DND-41 (cell line): ENCODE measurements at regions not wholly inside any gene's neighbourhood (a gene's known extent, or its start where the extent isn't known, plus 50 kb on each side); places are given as distances from the start of the nearest gene placed in this dataset.

Experiments used
- ATAC-seq: fragments of 200-7000 bp; cut with Tn5 transposase; 3 replicates; pipeline ENCODE4 v1.9.1; 2021; ENCODE audit warnings: low read depth; ENCODE audit not compliant: insufficient read depth
- DNase-seq: peaks from one replicate; pipeline ENCODE4 v3.0.0-alpha.2; 2020
- H2AFZ ChIP-seq: 2 replicates; pipeline ENCODE4 v1.6.0; 2012; ENCODE audit warnings: low read depth, low read length
- H3K27ac ChIP-seq: 2 replicates; pipeline ENCODE4 v1.5.1; 2012; ENCODE audit warnings: low read length, inconsistent platforms
- H3K27me3 ChIP-seq: fragments of 200-600 bp; sonication (generic); 2 replicates; pipeline ENCODE4 v1.6.0; 2012; ENCODE audit warnings: low read length, mild to moderate bottlenecking, inconsistent platforms; ENCODE audit not compliant: insufficient read depth, poor library complexity
- H3K36me3 ChIP-seq: 2 replicates; pipeline ENCODE4 v1.5.1; 2012; ENCODE audit warnings: low read length, inconsistent platforms; ENCODE audit not compliant: insufficient read depth
- H3K4me1 ChIP-seq: 2 replicates; pipeline ENCODE4 v1.5.1; 2012; ENCODE audit warnings: mild to moderate bottlenecking, low read length; ENCODE audit not compliant: insufficient read depth
- H3K4me2 ChIP-seq: 2 replicates; pipeline ENCODE4 v1.6.0; 2012; ENCODE audit warnings: mild to moderate bottlenecking, moderate library complexity, low read length, inconsistent platforms; ENCODE audit not compliant: insufficient read depth
- H3K4me3 ChIP-seq, 2 experiments: fragments of 200-600 bp in 1 of 2; shearing (Covaris generic) in 1 of 2; 2 replicates each; pipeline ENCODE4 v1.5.1; 2012 to 2016; ENCODE audit warnings: inconsistent platforms in 2 of 2, low read length in 2 of 2, mild to moderate bottlenecking in 2 of 2, low read depth in 1 of 2, moderate library complexity in 1 of 2
- H3K79me2 ChIP-seq: 2 replicates; pipeline ENCODE4 v1.6.0; 2012; ENCODE audit warnings: low read length, inconsistent platforms; ENCODE audit not compliant: insufficient read depth
- H3K9ac ChIP-seq: 2 replicates; pipeline ENCODE4 v1.6.0; 2012; ENCODE audit warnings: low read depth, mild to moderate bottlenecking, inconsistent platforms, low read length, moderate library complexity
- H3K9me3 ChIP-seq: 2 replicates; pipeline ENCODE4 v1.5.1; 2012; ENCODE audit warnings: low read length, moderate library complexity, mild to moderate bottlenecking, inconsistent platforms; ENCODE audit not compliant: insufficient read depth, severe bottlenecking
- H4K20me1 ChIP-seq: 2 replicates; pipeline ENCODE4 v1.6.0; 2012; ENCODE audit warnings: low read length; ENCODE audit not compliant: insufficient read depth
- CTCF ChIP-seq: IDR thresholded peaks from 2 replicates; pipeline ENCODE4 v1.5.1; 2012; ENCODE audit warnings: borderline replicate concordance, low read length, moderate library complexity, mild to moderate bottlenecking; ENCODE audit not compliant: poor library complexity, severe bottlenecking; ENCODE audit errors: extremely low read depth
- EZH2 ChIP-seq: IDR thresholded peaks from 3 replicates; pipeline ENCODE4 v1.6.1; 2012; ENCODE audit warnings: borderline replicate concordance, low read depth, mild to moderate bottlenecking, moderate library complexity, low read length, inconsistent platforms; ENCODE audit not compliant: severe bottlenecking

- H3K9ac ChIP-seq, result no peak overlapping the region
- H2AFZ ChIP-seq, result no peak overlapping the region
- peaks cover 14% of the 10 kb centered on the region for H3K27me3 ChIP-seq
- H3K4me3 ChIP-seq, result no peak overlapping the region
- no peaks in the 10 kb centered on the region for H3K4me1 ChIP-seq
- TF ChIP-seq EZH2, result no peak
- TF ChIP-seq CTCF, result no peak
- no peak overlapping the region for H3K4me2 ChIP-seq
- DNase-seq (no peak), ATAC-seq (no peak)
- H3K27ac ChIP-seq, result no peak overlapping the region
- H4K20me1 ChIP-seq, result no peaks in the 10 kb centered on the region
- no peaks in the 10 kb centered on the region for H3K36me3 ChIP-seq
- H3K9me3 ChIP-seq, result no peaks in the 10 kb centered on the region
- no peaks in the 10 kb centered on the region for H3K79me2 ChIP-seq
Measured at GRCh38 chr14:96662116-96662970, 134.8 kb upstream of the VRK1 start.

- Histone ChIP-seq H3K27me3 (peaks cover 14% of the 10 kb centered on the region), H3K9me3 (no peaks in the 10 kb centered on the region), H3K4me3 (no peak overlapping the region), H3K9ac (no peak overlapping the region), H3K27ac (no peak overlapping the region), H3K4me2 (no peak overlapping the region), H2AFZ (no peak overlapping the region), H3K79me2 (no peaks in the 10 kb centered on the region), H3K36me3 (no peaks in the 10 kb centered on the region), H3K4me1 (no peaks in the 10 kb centered on the region), H4K20me1 (no peaks in the 10 kb centered on the region)
- no peak for TF ChIP-seq CTCF
- TF ChIP-seq EZH2, result no peak
- no peak for DNase-seq
- ATAC-seq, result no peak
Measured at GRCh38 chr14:96663076-96663475, 134.1 kb upstream of the VRK1 start.

GRCh38 chr14:96663491-96664067 is 133.6 kb upstream of the VRK1 start:
- Histone ChIP-seq H3K79me2 (no peaks in the 10 kb centered on the region), H4K20me1 (no peaks in the 10 kb centered on the region), H3K36me3 (no peaks in the 10 kb centered on the region), H3K9me3 (no peaks in the 10 kb centered on the region), H3K27me3 (peaks cover 14% of the 10 kb centered on the region), H2AFZ (no peak overlapping the region), H3K4me1 (no peaks in the 10 kb centered on the region), H3K9ac (no peak overlapping the region), H3K4me3 (no peak overlapping the region), H3K4me2 (no peak overlapping the region), H3K27ac (no peak overlapping the region)
- no peak for TF ChIP-seq EZH2
- TF ChIP-seq CTCF, result no peak
- ATAC-seq (no peak), DNase-seq (no peak)
